DMS153 (cell line): ENCODE measurements at regions not wholly inside any gene's neighbourhood (a gene's known extent, or its start where the extent isn't known, plus 50 kb on each side); places are given as distances from the start of the nearest gene placed in this dataset.

Experiments used
- DNase-seq: peaks from one replicate; lab custom pipeline; 2025; lab: John Stamatoyannopoulos, UW

- DNase-seq = no peak
These were observed 59.8 kb downstream of the MRM1 start for GRCh38 chr17:36661047-36661666.

GRCh38 chr17:36661688-36662087 is 60.3 kb downstream of the MRM1 start:
- DNase-seq = no peak

GRCh38 chr17:36665417-36665816 is 64.0 kb downstream of the MRM1 start:
- no peak for DNase-seq

GRCh38 chr17:36667922-36668321 is 66.5 kb downstream of the MRM1 start:
- no peak for DNase-seq

GRCh38 chr17:36668824-36669223 is 67.4 kb downstream of the MRM1 start:
- no peak for DNase-seq

- DNase-seq = no peak
These were observed 69.8 kb downstream of the MRM1 start for GRCh38 chr17:36671144-36671543.

- no peak for DNase-seq
These were observed 71.1 kb downstream of the MRM1 start for GRCh38 chr17:36672403-36672918.

- DNase-seq = no peak
These were observed 71.7 kb downstream of the MRM1 start for GRCh38 chr17:36673068-36673467.

- no peak for DNase-seq
These were observed 72.4 kb downstream of the MRM1 start for GRCh38 chr17:36673637-36674277.

GRCh38 chr17:36674278-36674650 is 72.9 kb downstream of the MRM1 start:
- no peak for DNase-seq

- DNase-seq = no peak
These were observed 73.9 kb downstream of the MRM1 start for GRCh38 chr17:36675250-36675649.

- no peak for DNase-seq
These were observed 74.4 kb downstream of the MRM1 start for GRCh38 chr17:36675786-36676185.

- no peak for DNase-seq
These were observed 78.6 kb downstream of the MRM1 start for GRCh38 chr17:36679815-36680467.

GRCh38 chr17:36680701-36681202 is 79.4 kb downstream of the MRM1 start:
- no peak for DNase-seq

GRCh38 chr17:36682773-36683172 is 81.4 kb downstream of the MRM1 start:
- no peak for DNase-seq

- no peak for DNase-seq
These were observed 82.0 kb downstream of the MRM1 start for GRCh38 chr17:36683387-36683786.

GRCh38 chr17:36684134-36684533 is 82.8 kb downstream of the MRM1 start:
- DNase-seq = no peak

GRCh38 chr17:36686123-36686669 is 84.8 kb downstream of the MRM1 start:
- DNase-seq = no peak

- DNase-seq = no peak
These were observed 86.4 kb downstream of the MRM1 start for GRCh38 chr17:36687736-36688135.

GRCh38 chr17:36689089-36689667 is 87.8 kb downstream of the MRM1 start:
- no peak for DNase-seq

GRCh38 chr17:36690190-36690589 is 88.8 kb downstream of the MRM1 start:
- DNase-seq = no peak

GRCh38 chr17:36691606-36692005 is 90.2 kb downstream of the MRM1 start:
- DNase-seq = no peak
